ENCODE measurements at regions not wholly inside any gene's neighbourhood (a gene's known extent, or its start where the extent isn't known, plus 50 kb on each side); places are given as distances from the start of the nearest gene placed in this dataset.

GRCh38 chr9:21580636-21581378 is 98.7 kb upstream of the IFNE start:
- Histone ChIP-seq H3K36me3 (ENCODE audit: control insufficient read depth in 2 of 2, extremely low read depth in 1 of 2, insufficient read depth in 2 of 2, low read length in 2 of 2) (peaks cover 0 to 7% of the 10 kb centered on the region in 2 experiments), H3K4me1 (ENCODE audit: control insufficient read depth, extremely low read depth, insufficient read depth, low read length) (peaks cover 29% of the 10 kb centered on the region), H3K9me3 (ENCODE audit: control insufficient read depth, low read depth, low read length) (no peaks in the 10 kb centered on the region), H3K27ac (ENCODE audit: control insufficient read depth, insufficient read depth, low read length) (no peak overlapping the region), H3K4me2 (ENCODE audit: control insufficient read depth, extremely low read depth, insufficient read depth, low read depth, low read length) (no peak overlapping the region), H3K9ac (ENCODE audit: control insufficient read depth, extremely low read depth, insufficient read depth, low read length) (no peak overlapping the region), H3K27me3 (ENCODE audit: control insufficient read depth, extremely low read depth, insufficient read depth, low read length) (no peaks in the 10 kb centered on the region), H3K79me2 (ENCODE audit: control insufficient read depth, insufficient read depth, low read length) (peaks cover 21% of the 10 kb centered on the region), H2AFZ (ENCODE audit: control insufficient read depth, low read length) (no peak overlapping the region), H4K20me1 (ENCODE audit: control insufficient read depth, extremely low read depth, insufficient read depth, low read length) (no peaks in the 10 kb centered on the region), H3K9me1 (ENCODE audit: control insufficient read depth, extremely low read depth, insufficient read depth, low read length) (no peaks in the 10 kb centered on the region), H3K4me3 (ENCODE audit: control insufficient read depth in 2 of 3, extremely low read depth in 1 of 3, insufficient read depth in 2 of 3, low read depth in 1 of 3, low read length in 3 of 3) (no peak overlapping the region)
- no peak for FAIRE-seq
- TF ChIP-seq EZH2 (IDR thresholded peaks at IDR 0.05; ENCODE audit: low read length), result no peak
- TF ChIP-seq CTCF (optimal IDR thresholded peaks at IDR 0.05 in 1 of 3, IDR thresholded peaks at IDR 0.05 in 1 of 3, conservative IDR thresholded peaks at IDR 0.05 in 1 of 3; ENCODE audit: extremely low read depth in 1 of 3, insufficient read depth in 2 of 3, low read length in 3 of 3), result no peak
- DNase-seq (ENCODE audit: low read depth, low spot score), result no peak
- dilution Hi-C loops (cut with MboI; ENCODE audit: extremely low pct_ligation_motif_present, low sequenced_read_pairs), result no loop called here

GRCh38 chr9:21583628-21584377 is 101.7 kb upstream of the IFNE start:
- Histone ChIP-seq H3K79me2 (ENCODE audit: control insufficient read depth, insufficient read depth, low read length) (peaks cover 46% of the 10 kb centered on the region), H3K4me1 (ENCODE audit: control insufficient read depth, extremely low read depth, insufficient read depth, low read length) (peaks cover 25% of the 10 kb centered on the region), H3K27ac (ENCODE audit: control insufficient read depth, insufficient read depth, low read length) (no peak overlapping the region), H3K9me3 (ENCODE audit: control insufficient read depth, low read depth, low read length) (no peaks in the 10 kb centered on the region), H4K20me1 (ENCODE audit: control insufficient read depth, extremely low read depth, insufficient read depth, low read length) (no peaks in the 10 kb centered on the region), H3K27me3 (ENCODE audit: control insufficient read depth, extremely low read depth, insufficient read depth, low read length) (no peaks in the 10 kb centered on the region), H3K36me3 (ENCODE audit: control insufficient read depth in 2 of 2, extremely low read depth in 1 of 2, insufficient read depth in 2 of 2, low read length in 2 of 2) (peaks cover 5 to 11% of the 10 kb centered on the region in 2 experiments), H3K4me2 (ENCODE audit: control insufficient read depth, extremely low read depth, insufficient read depth, low read depth, low read length) (no peak overlapping the region), H3K4me3 (ENCODE audit: control insufficient read depth in 2 of 3, extremely low read depth in 1 of 3, insufficient read depth in 2 of 3, low read depth in 1 of 3, low read length in 3 of 3) (no peak overlapping the region), H3K9ac (ENCODE audit: control insufficient read depth, extremely low read depth, insufficient read depth, low read length) (no peak overlapping the region), H2AFZ (ENCODE audit: control insufficient read depth, low read length) (no peak overlapping the region), H3K9me1 (ENCODE audit: control insufficient read depth, extremely low read depth, insufficient read depth, low read length) (no peaks in the 10 kb centered on the region)
- FAIRE-seq (no peak), DNase-seq (ENCODE audit: low read depth, low spot score) (no peak)
- dilution Hi-C loops (cut with MboI; ENCODE audit: extremely low pct_ligation_motif_present, low sequenced_read_pairs), result no loop called here
- no peak for TF ChIP-seq EZH2 (IDR thresholded peaks at IDR 0.05; ENCODE audit: low read length)
- no peak for TF ChIP-seq CTCF (optimal IDR thresholded peaks at IDR 0.05 in 1 of 3, IDR thresholded peaks at IDR 0.05 in 1 of 3, conservative IDR thresholded peaks at IDR 0.05 in 1 of 3; ENCODE audit: extremely low read depth in 1 of 3, insufficient read depth in 2 of 3, low read length in 3 of 3)
